CD14-positive monocyte (primary cell): ENCODE measurements at regions not wholly inside any gene's neighbourhood (a gene's known extent, or its start where the extent isn't known, plus 50 kb on each side); places are given as distances from the start of the nearest gene placed in this dataset.

Source experiments
- DNase-seq, 3 donors: peaks; one replicate each; pipeline ENCODE4 v3.0.0-alpha.2; 2011 to 2022
- H2AFZ ChIP-seq: 2 replicates; pipeline ENCODE4 v1.6.0; 2012; ENCODE audit warnings: mild to moderate bottlenecking, low read depth, low read length, inconsistent platforms; ENCODE audit not compliant: insufficient read depth, poor library complexity, severe bottlenecking
- H3K27ac ChIP-seq, 2 donors: 1 replicate in 1 of 2; 2 replicates in 1 of 2; pipeline ENCODE4 v1.5.1; 2012 to 2013; ENCODE audit warnings: low read length in 2 of 2, control low read depth in 1 of 2, inconsistent platforms in 1 of 2, low read depth in 1 of 2, mild to moderate bottlenecking in 1 of 2
- H3K27me3 ChIP-seq, 2 donors: one replicate each; pipeline versions ENCODE4 v1.6.0 to v1.6.1; 2011 to 2013; ENCODE audit warnings: low read length in 2 of 2; ENCODE audit not compliant: control insufficient read depth in 2 of 2, insufficient read depth in 2 of 2
- H3K36me3 ChIP-seq, 2 donors: replicated peaks in 1 of 2; 1 replicate in 1 of 2; 2 replicates in 1 of 2; pipeline versions ENCODE4 v1.5.1 to v1.6.1; 2012 to 2013; ENCODE audit warnings: low read length in 2 of 2, control low read depth in 1 of 2, inconsistent platforms in 1 of 2, mild to moderate bottlenecking in 1 of 2; ENCODE audit not compliant: insufficient read depth in 2 of 2, control insufficient read depth in 1 of 2
- H3K4me1 ChIP-seq, 2 donors: 1 replicate in 1 of 2; 2 replicates in 1 of 2; pipeline versions ENCODE4 v1.5.1 to v1.6.1; 2012 to 2013; ENCODE audit warnings: low read length in 2 of 2, control low read depth in 1 of 2, inconsistent platforms in 1 of 2, mild to moderate bottlenecking in 1 of 2, moderate library complexity in 1 of 2; ENCODE audit not compliant: insufficient read depth in 2 of 2, control insufficient read depth in 1 of 2
- H3K4me2 ChIP-seq: replicated peaks from 2 replicates; pipeline ENCODE3; 2012; ENCODE audit warnings: low read length, moderate library complexity, mild to moderate bottlenecking; ENCODE audit not compliant: poor library complexity, severe bottlenecking; ENCODE audit errors: extremely low read depth
- H3K4me3 ChIP-seq, 3 experiments: fragments of 200-600 bp in 1 of 3; sonication (generic) in 1 of 3; replicated peaks in 1 of 3; 1 replicate in 2 of 3; 2 replicates in 1 of 3; pipeline ENCODE4 v1.5.1; 2011 to 2013; ENCODE audit warnings: low read length in 3 of 3, mild to moderate bottlenecking in 3 of 3, control low read depth in 2 of 3, low read depth in 2 of 3, inconsistent platforms in 1 of 3, moderate library complexity in 1 of 3
- H3K79me2 ChIP-seq: 2 replicates; pipeline ENCODE4 v1.6.0; 2012; ENCODE audit warnings: mild to moderate bottlenecking, control low read depth, inconsistent platforms, low read length, moderate library complexity; ENCODE audit not compliant: insufficient read depth
- H3K9ac ChIP-seq: 2 replicates; pipeline ENCODE4 v1.6.0; 2017; ENCODE audit warnings: low read length, mild to moderate bottlenecking; ENCODE audit not compliant: insufficient read depth, poor library complexity, severe bottlenecking
- H3K9me3 ChIP-seq, 2 donors: replicated peaks in 1 of 2; 1 replicate in 1 of 2; 2 replicates in 1 of 2; pipeline versions ENCODE4 v1.5.1 to v1.6.1; 2012 to 2013; ENCODE audit warnings: low read length in 2 of 2, control low read depth in 1 of 2; ENCODE audit not compliant: control insufficient read depth in 1 of 2, insufficient read depth in 1 of 2
- H4K20me1 ChIP-seq: 2 replicates; pipeline ENCODE4 v1.6.0; 2012; ENCODE audit warnings: mild to moderate bottlenecking, low read length, control low read depth, moderate library complexity; ENCODE audit not compliant: insufficient read depth
- H3K27ac Mint-ChIP-seq, 7 donors: one replicate each; pipeline ENCODE4 v1.8.0; 2020; ENCODE audit warnings: mild to moderate bottlenecking in 7 of 7, mixed read lengths in 7 of 7, moderate library complexity in 6 of 7, inconsistent platforms in 2 of 7
- H3K27me3 Mint-ChIP-seq, 3 donors: one replicate each; pipeline ENCODE4 v1.8.0; 2021 to 2022; ENCODE audit warnings: low read depth in 3 of 3, mild to moderate bottlenecking in 3 of 3, mixed read lengths in 3 of 3, moderate library complexity in 3 of 3, inconsistent platforms in 1 of 3
- H3K36me3 Mint-ChIP-seq, 2 donors: one replicate each; pipeline ENCODE4 v1.8.0; 2020; ENCODE audit warnings: mixed read lengths in 2 of 2, inconsistent platforms in 1 of 2, mild to moderate bottlenecking in 1 of 2
- H3K4me1 Mint-ChIP-seq: one replicate; pipeline ENCODE4 v1.8.0; 2020; ENCODE audit warnings: mild to moderate bottlenecking, mixed read lengths
- H3K4me3 Mint-ChIP-seq, 2 donors: one replicate each; pipeline ENCODE4 v1.8.0; 2020; ENCODE audit warnings: mild to moderate bottlenecking in 2 of 2, mixed read lengths in 2 of 2, moderate library complexity in 1 of 2
- H3K9me3 Mint-ChIP-seq, 7 donors: one replicate each; pipeline ENCODE4 v1.8.0; 2020 to 2022; ENCODE audit warnings: mixed read lengths in 7 of 7, mild to moderate bottlenecking in 6 of 7, moderate library complexity in 6 of 7, inconsistent platforms in 2 of 7
- CTCF ChIP-seq: fragments of 200-600 bp; IDR thresholded peaks from one replicate; pipeline ENCODE4 v1.8.0; 2022; ENCODE audit warnings: antibody characterized with exemption, mild to moderate bottlenecking
- WGBS: methylation state at CpG from one replicate; pipeline ENCODE4 v1.1.5; 2013; ENCODE audit warnings: missing lambda C conversion rate; ENCODE audit not compliant: insufficient coverage; 5-methylcytosine and 5-hydroxymethylcytosine counted together
- intact Hi-C, 2 donors: fragments of 100-400 bp; cut with micrococcal nuclease; formaldehyde crosslinking; loops; one replicate each; pipeline versions ENCODE4 v1.15.0 to v1.15.1; 2023

- H3K4me3 ChIP-seq: no peak overlapping the region
- Mint-ChIP-seq H3K36me3 (no peaks in the 10 kb centered on the region), H3K4me3 (no peak overlapping the region), H3K9me3 (peaks cover 0 to 3% (median 0%) of the 10 kb centered on the region in 7 donors), H3K27me3 (peaks cover 7 to 10% (median 7%) of the 10 kb centered on the region in 3 donors), H3K4me1 (peaks cover 5% of the 10 kb centered on the region), H3K27ac (no peak overlapping the region)
- 100% methylated on average over 2 of the region's 4 CpGs for WGBS
- H3K4me2 ChIP-seq: no peak overlapping the region
- H2AFZ ChIP-seq: no peak overlapping the region
- H3K79me2 ChIP-seq: no peaks in the 10 kb centered on the region
- H3K9me3 ChIP-seq: no peaks in the 10 kb centered on the region
- H3K36me3 ChIP-seq: no peaks in the 10 kb centered on the region
- DNase-seq: no peak
- H3K9ac ChIP-seq: no peak overlapping the region
- intact Hi-C loops: no loop called here
- H3K27ac ChIP-seq: no peak overlapping the region
- no peaks in the 10 kb centered on the region for H3K4me1 ChIP-seq
- H4K20me1 ChIP-seq: no peaks in the 10 kb centered on the region
- no peak for TF ChIP-seq CTCF
- peaks cover 0 to 2% of the 10 kb centered on the region in 2 donors for H3K27me3 ChIP-seq
Observed at GRCh38 chr5:154562244-154562880, 84.3 kb upstream of the HAND1 start.

- H3K27ac Mint-ChIP-seq: no peak overlapping the region
- H3K4me1 ChIP-seq: no peaks in the 10 kb centered on the region
- peaks cover 0 to 8% (median 3%) of the 10 kb centered on the region in 7 donors for H3K9me3 Mint-ChIP-seq
- 74% methylated on average over 5 of the region's 6 CpGs for WGBS
- peaks cover 5% of the 10 kb centered on the region for H3K4me1 Mint-ChIP-seq
- no peaks in the 10 kb centered on the region for H3K79me2 ChIP-seq
- H3K4me2 ChIP-seq: no peak overlapping the region
- no peak overlapping the region for H3K27ac ChIP-seq
- no peak for TF ChIP-seq CTCF
- intact Hi-C loops: no loop called here
- H3K36me3 Mint-ChIP-seq: no peaks in the 10 kb centered on the region
- H3K9ac ChIP-seq: no peak overlapping the region
- no peaks in the 10 kb centered on the region for H3K36me3 ChIP-seq
- peaks cover 4 to 8% (median 7%) of the 10 kb centered on the region in 3 donors for H3K27me3 Mint-ChIP-seq
- H3K4me3 ChIP-seq: no peak overlapping the region
- no peak overlapping the region for H3K4me3 Mint-ChIP-seq
- H3K9me3 ChIP-seq: no peaks in the 10 kb centered on the region
- DNase-seq: no peak
- H3K27me3 ChIP-seq: no peaks in the 10 kb centered on the region
- H4K20me1 ChIP-seq: no peaks in the 10 kb centered on the region
- no peak overlapping the region for H2AFZ ChIP-seq
Observed at GRCh38 chr5:154559398-154560276, 81.6 kb upstream of the HAND1 start.
